ENCODE measurements at regions not wholly inside any gene's neighbourhood (a gene's known extent, or its start where the extent isn't known, plus 50 kb on each side); places are given as distances from the start of the nearest gene placed in this dataset.

DNA sequence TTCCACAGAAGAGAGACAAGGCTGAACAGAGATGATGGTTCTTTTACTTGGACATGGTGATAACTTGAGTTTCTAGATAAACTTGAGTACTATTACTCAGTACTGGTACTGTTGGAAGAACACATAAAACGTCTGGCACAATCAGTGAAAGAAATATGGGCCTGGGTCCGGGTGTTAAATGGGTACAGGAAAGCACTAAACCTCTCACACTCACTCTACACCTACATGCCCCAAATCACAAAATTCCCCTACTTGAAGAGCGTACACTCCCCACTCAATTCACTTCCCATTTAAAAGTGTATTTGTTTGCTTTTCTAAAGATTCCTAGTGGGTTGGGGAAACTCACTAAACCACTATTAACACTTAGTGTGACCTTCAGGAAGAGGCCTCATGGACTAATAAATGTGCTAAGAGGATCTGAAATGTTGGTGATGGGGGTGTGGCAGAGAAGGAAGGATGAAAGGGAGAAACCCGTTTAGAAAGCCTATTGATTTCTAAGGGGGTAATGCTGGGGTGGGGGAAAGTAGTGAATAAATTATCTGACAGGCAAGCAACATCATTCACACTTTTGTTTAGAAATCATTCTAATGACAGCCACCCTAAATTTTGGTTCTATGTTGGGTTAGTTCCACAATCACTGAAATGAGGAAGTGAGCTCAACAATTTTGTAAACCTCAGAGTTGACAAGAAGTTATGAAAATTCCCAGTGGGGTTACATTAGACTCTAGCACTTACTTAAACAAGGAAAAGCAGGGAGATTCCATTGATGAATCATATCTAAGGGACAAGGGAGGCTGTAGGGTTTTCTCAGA is 222.6 kb upstream of the MARCKS start:
- DNase-seq (ENCODE audit: low read depth, low spot score) (no peak), FAIRE-seq (no peak)
- Histone ChIP-seq H4K20me1 (replicated peaks; ENCODE audit: control insufficient read depth, extremely low read depth, insufficient read depth, low read length) (no peaks in the 10 kb centered on the region), H3K4me2 (ENCODE audit: insufficient read depth, low read length) (no peak overlapping the region), H3K79me2 (ENCODE audit: control insufficient read depth, insufficient read depth, low read length) (no peaks in the 10 kb centered on the region), H3K9me3 (replicated peaks; ENCODE audit: control insufficient read depth, insufficient read depth, low read length) (no peaks in the 10 kb centered on the region), H3K9ac (replicated peaks; ENCODE audit: extremely low read depth, insufficient read depth, low read length) (no peak overlapping the region), H3K36me3 (ENCODE audit: control insufficient read depth in 2 of 2, extremely low read depth in 1 of 2, insufficient read depth in 2 of 2, low read length in 2 of 2) (no peaks in the 10 kb centered on the region), H3K4me1 (ENCODE audit: control insufficient read depth, extremely low read depth, insufficient read depth, low read length) (peaks cover 22% of the 10 kb centered on the region), H3K27me3 (ENCODE audit: control insufficient read depth in 2 of 2, insufficient read depth in 2 of 2, low read length in 2 of 2) (no peaks in the 10 kb centered on the region), H3K4me3 (replicated peaks in 1 of 3; ENCODE audit: insufficient read depth in 1 of 3, low read depth in 1 of 3, low read length in 3 of 3) (no peak overlapping the region), H3K27ac (ENCODE audit: insufficient read depth, low read depth, low read length) (no peak overlapping the region), H3K9me1 (replicated peaks; ENCODE audit: control insufficient read depth, extremely low read depth, insufficient read depth, low read length) (no peaks in the 10 kb centered on the region), H2AFZ (ENCODE audit: low read depth, low read length) (no peak overlapping the region)
- CTCF ChIA-PET: no interaction called here
- TF ChIP-seq FOS (IDR thresholded peaks at IDR 0.05; ENCODE audit: borderline replicate concordance, insufficient read depth, low read length) (no peak), POLR2AphosphoS5 (IDR thresholded peaks at IDR 0.05; ENCODE audit: insufficient read depth, low read depth, low read length) (no peak), JUN (IDR thresholded peaks at IDR 0.05; ENCODE audit: borderline replicate concordance, insufficient read depth, insufficient read length, low read depth) (no peak), MAX (IDR thresholded peaks at IDR 0.05; ENCODE audit: insufficient read depth, insufficient read length) (no peak), MYC (IDR thresholded peaks at IDR 0.05; ENCODE audit: low read depth, low read length) (no peak), GATA2 (IDR thresholded peaks at IDR 0.05; ENCODE audit: insufficient read depth, insufficient read length, low read depth, low read length) (no peak), EZH2 (IDR thresholded peaks at IDR 0.05; ENCODE audit: borderline replicate concordance, low read depth, low read length, severe bottlenecking) (no peak), POLR2A (IDR thresholded peaks at IDR 0.05; ENCODE audit: low read depth, low read length) (no peak)
- TF ChIP-seq, protein P1, sequence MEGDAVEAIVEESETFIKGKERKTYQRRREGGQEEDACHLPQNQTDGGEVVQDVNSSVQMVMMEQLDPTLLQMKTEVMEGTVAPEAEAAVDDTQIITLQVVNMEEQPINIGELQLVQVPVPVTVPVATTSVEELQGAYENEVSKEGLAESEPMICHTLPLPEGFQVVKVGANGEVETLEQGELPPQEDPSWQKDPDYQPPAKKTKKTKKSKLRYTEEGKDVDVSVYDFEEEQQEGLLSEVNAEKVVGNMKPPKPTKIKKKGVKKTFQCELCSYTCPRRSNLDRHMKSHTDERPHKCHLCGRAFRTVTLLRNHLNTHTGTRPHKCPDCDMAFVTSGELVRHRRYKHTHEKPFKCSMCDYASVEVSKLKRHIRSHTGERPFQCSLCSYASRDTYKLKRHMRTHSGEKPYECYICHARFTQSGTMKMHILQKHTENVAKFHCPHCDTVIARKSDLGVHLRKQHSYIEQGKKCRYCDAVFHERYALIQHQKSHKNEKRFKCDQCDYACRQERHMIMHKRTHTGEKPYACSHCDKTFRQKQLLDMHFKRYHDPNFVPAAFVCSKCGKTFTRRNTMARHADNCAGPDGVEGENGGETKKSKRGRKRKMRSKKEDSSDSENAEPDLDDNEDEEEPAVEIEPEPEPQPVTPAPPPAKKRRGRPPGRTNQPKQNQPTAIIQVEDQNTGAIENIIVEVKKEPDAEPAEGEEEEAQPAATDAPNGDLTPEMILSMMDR (IDR thresholded peaks at IDR 0.05; ENCODE audit: extremely low read depth in 1 of 2, insufficient read depth in 1 of 2, low read depth in 1 of 2, low read length in 2 of 2): no peak
- intact Hi-C loops (cut with micrococcal nuclease): loop anchor here (5.0 kb wide), 2 partner anchors 72 to 512 kb away; no protein-coding TSS in a partner anchor
- POLR2A ChIA-PET: no interaction called here
- dilution Hi-C loops (cut with MboI; ENCODE audit: extremely low pct_ligation_motif_present, low sequenced_read_pairs): no loop called here
- no TSS peak for BruUV-seq (replicated peaks)

All from endothelial cell of umbilical vein (primary cell).